GM21390 (cell line): ENCODE measurements at regions not wholly inside any gene's neighbourhood (a gene's known extent, or its start where the extent isn't known, plus 50 kb on each side); places are given as distances from the start of the nearest gene placed in this dataset.
"Not testable (repeated sequence)": the region's sequence is repeated elsewhere in the genome, so short reads cannot be mapped to it uniquely, and the experiment has no call there.

ENCODE experiments used
- ATAC-seq: cut with Tn5 transposase; IDR thresholded peaks from one replicate; pipeline ENCODE4 v1.9.1; 2021; ENCODE audit not compliant: unreplicated experiment

DNA sequence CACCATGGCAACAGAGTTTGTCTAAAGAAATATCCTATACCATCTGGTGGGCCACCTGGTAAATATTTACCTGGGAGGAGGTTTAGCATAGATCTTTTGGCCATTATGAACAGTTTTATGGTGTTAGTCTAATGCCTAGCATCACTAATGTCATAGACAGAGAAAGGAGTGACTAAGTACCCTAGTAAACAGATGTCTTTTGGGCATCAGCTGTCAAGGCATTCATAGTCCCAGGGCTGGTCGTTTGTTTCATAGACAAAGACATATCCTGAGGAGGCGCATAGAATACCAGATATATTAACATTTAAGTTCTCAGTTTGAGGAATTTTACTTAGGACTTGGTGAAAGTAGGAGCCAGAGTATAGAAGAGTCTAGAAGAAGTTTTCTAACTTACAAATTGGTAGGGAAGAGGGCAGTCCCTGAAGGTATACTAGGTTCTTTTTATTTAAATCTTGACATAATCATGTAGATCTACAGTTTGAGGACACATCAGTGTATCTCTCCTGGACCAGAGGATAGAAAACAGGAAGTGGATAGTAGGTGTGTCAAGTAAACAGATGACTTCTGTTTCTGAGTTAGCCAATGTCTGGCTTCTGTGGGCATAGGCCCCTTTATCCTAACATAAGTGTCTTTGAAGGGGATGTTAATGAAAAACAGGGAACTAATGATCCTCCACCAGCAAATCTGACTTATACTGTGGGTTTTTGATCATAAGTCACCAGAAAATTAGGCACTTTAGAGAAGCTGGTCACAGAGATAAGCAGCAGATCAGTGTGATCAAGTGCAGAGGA, 105.0 kb upstream of the PRSS3 start:
- ATAC-seq: no peak

DNA sequence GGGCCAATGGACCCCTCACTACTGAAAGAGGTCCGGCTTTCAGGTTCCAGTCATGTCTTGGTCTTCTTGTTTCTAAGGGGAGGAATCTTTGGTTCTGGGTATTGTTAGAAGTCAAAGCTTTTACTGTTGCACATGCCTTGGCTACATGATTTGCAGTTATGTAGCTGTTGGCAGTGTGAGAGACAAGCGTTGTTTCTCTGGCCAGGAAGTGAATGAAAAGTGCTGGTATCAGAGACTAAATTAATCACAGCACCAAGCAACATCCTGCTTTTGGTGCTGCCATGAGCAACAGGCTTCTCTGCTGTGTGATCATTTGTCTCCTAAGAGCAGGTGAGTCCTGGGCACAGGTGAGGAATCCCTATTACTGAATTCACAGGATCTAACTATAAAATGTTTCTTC, 100.1 kb upstream of the PRSS3 start:
- ATAC-seq: no peak

DNA sequence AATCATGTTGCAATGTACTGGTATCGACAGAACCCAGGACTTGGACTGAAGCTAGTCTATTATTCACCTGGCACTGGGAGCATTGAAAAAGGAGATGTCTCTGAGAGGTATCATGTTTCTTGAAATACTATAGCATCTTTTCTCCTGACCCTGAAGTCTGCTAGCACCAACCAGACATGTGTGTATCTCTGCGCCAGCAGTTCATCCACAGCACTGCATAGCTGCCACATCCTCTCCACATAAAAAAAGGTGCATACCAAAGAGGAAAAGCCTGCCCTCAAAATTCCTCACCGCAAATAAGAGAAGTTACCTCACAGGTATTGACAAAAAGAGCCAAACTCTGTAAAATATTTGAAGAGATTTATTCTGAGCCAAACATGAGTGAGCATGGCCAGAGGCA, 99.5 kb upstream of the PRSS3 start:
- ATAC-seq: no peak

- no peak for ATAC-seq
Observed at GRCh38 chr9:33697171-33697570, 98.2 kb upstream of the PRSS3 start.

DNA sequence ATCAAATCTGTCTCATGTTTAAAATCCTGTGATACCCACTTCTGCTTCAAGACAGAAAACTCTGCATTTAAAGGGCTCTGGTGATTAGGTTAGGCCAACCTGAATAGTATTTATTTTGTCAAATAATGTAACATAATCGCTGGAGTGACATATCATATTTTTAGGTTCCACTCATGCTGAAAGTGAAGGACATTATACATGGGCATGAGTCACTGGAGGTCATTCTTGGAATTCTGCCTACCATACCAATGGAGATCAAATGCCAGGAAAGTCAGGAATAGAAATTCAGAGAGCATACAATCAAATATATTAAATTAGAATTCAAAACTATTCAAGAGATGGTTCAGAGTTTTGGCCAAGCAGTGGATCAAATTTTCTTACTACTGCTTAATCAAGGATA, 97.1 kb upstream of the PRSS3 start:
- no peak for ATAC-seq

- not testable (repeated sequence) for ATAC-seq
Observed at GRCh38 chr9:33700940-33701339, 94.4 kb upstream of the PRSS3 start.

- no peak for ATAC-seq
Observed at GRCh38 chr9:33703430-33704102, 91.8 kb upstream of the PRSS3 start.

GRCh38 chr9:33705440-33705839, 89.9 kb upstream of the PRSS3 start:
- ATAC-seq: not testable (repeated sequence)

DNA sequence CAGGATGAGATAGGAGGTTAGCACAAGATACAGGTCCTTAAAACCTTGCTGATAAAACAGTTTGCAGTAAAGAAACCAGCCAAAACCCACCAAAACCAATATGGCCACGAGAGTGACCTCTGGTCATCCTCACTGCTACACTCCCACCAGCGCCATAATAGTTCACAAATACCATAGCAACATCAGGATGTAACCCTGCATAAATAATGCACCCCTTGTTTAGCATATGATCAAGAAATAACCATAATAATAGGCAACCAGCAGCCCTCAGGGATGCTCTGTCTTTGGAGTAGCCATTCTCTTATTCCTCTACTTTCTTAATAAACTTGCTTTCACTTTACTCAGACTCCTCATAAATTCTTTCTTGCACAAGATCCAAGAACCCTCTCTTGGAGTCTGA, 86.9 kb upstream of the PRSS3 start:
- no peak for ATAC-seq

GRCh38 chr9:33709269-33709668, 86.1 kb upstream of the PRSS3 start:
- no peak for ATAC-seq

GRCh38 chr9:33711418-33711817, 83.9 kb upstream of the PRSS3 start:
- ATAC-seq: not testable (repeated sequence)

DNA sequence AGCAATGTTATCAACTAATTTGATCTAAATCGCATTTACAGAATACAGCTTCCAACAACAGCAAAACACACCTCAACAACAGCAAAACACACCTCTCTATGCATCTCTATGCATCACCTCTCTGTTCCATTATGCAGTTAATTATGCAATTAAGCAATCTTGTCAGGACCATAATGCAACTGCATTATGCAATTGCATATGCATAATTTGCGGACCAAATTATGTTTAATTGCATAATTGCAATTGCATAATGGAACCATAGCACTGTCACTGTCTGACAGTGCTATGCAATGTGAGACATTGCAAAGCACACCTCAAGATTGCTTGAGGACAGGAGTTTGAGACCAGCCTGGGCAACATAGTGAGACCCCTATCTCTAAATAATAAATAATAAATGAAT, 80.4 kb upstream of the PRSS3 start:
- ATAC-seq: no peak

GRCh38 chr9:33718987-33719386, 76.4 kb upstream of the PRSS3 start:
- ATAC-seq: no peak

- no peak for ATAC-seq
Observed at GRCh38 chr9:33719581-33720374, 75.6 kb upstream of the PRSS3 start.

GRCh38 chr9:33721674-33722358, 73.5 kb upstream of the PRSS3 start:
- no peak for ATAC-seq

GRCh38 chr9:33722359-33722675, 73.0 kb upstream of the PRSS3 start:
- no peak for ATAC-seq

- no peak for ATAC-seq
Observed at GRCh38 chr9:33728613-33729012, 66.7 kb upstream of the PRSS3 start.

DNA sequence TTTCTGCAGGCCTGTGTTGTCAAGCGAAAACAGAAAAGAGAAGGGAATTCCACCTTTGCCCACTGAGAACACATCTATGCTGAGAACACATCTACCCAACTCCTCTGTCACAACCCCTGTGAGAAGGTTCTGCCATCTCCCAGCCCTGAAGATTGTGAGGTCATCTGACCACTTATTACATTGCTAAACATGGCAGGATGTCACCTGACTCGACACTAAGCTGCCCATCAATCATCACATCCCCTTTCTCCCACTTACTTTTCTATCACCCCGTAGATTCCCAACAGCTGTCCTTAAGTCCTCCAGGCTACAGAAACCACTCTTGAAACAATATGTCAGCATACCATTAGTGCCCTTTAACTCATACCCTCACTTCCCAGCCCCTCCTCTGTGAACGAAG, 64.2 kb upstream of the PRSS3 start:
- ATAC-seq: no peak

DNA sequence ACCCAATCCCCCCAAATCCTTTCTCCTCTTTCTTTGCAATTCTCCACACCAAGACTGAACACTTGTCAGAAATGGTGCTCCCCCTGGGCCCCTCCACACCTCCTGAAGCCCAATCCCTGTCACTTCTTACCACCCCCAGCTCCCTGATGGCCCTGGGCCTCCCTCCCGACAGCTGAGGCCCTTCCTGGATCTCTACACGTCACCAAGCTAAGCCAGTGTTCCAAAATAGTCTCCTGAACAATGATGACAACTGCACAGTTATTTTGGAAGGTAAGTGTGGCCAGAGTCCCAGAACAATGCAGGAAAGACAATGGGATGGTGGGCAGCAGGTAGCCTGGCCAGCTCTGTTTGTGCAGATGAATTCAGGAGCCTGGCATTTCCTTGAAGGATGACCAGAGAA, 63.7 kb upstream of the PRSS3 start:
- no peak for ATAC-seq

DNA sequence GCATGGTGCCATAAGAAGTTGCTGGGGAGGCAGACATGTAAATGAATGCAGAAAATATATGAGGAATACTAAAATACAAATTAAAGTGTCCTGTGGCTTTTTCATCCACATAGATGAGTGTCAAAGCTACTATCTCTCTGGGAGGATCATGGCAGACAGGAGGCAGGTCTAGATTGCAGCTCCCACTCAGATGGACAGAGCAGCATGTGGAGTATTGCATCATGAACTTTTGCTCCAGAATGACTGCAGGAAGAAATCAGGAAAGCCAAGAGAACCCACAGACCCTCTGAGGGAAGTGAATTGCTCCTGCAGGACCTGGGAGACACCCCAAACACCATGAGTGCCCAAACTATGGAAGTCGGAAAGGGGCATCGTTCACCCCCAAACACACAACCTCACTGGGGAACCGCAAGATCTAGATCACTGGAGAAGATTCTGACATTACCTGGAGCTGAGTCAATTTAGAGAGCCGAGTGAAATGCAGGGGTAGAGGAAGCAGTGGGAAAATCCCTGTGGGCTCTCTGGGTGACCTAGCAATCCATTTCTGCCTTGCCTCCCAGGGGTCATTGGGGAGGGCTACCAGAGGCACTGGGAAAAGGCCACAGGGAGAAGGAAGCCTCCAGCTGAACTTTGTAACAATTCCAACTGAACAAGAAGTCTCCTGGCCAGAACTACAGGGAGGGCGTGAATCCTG, 61.0 kb upstream of the PRSS3 start:
- not testable (repeated sequence) for ATAC-seq
